HL-60/S4 treated with retinoic acid at 250 ng/mL for 4 days and 3 days (cell line): ENCODE measurements at regions not wholly inside any gene's neighbourhood (a gene's known extent, or its start where the extent isn't known, plus 50 kb on each side); places are given as distances from the start of the nearest gene placed in this dataset.

ENCODE experiments used
- in situ Hi-C: fragments of 300-500 bp; cut with MboI; formaldehyde crosslinking; loops from 2 replicates; pipeline ENCODE4 v1.7.0; 2022; ENCODE audit warnings: low sequenced_read_pairs

DNA sequence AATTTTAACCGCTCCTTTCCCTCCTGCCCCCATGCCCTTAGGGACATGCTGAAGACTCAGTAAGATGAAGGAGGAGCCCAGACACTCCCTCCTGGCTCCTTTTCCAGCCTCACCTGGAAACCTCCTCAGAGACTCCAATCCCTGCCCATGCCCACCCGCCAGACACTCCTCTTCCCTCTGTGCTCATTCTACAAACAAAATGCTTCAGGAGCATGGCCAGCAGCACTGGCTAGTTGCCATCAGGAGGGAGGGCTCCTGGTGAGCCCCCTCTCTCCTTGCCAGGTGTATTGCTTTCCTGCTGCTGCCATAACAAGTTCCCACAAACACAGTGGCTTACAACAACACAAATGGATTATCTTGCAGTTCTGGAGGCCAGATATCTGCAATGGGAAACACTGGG lies 126.1 kb downstream of the PSMG1 start:
- in situ Hi-C loops: no loop called here

DNA sequence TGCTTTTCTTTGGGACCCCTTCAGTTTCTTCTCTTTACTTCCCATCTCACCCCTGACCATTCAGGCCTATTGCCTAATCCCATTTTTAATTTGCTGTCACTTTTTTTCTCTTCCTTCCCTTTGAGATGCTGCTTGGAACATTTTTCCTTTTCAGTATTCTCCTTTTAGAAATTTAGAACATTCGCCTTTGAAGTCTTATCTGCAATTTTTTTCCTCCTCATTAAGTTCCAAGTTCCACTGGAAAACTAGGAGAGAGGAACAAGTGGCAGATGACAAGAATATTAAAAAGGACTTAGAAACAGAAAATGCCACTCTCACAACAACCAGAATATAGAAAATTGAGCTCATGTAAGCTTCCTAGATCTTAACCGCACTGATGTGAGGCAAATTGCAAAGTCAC lies 126.6 kb downstream of the PSMG1 start:
- in situ Hi-C loops: no loop called here

DNA sequence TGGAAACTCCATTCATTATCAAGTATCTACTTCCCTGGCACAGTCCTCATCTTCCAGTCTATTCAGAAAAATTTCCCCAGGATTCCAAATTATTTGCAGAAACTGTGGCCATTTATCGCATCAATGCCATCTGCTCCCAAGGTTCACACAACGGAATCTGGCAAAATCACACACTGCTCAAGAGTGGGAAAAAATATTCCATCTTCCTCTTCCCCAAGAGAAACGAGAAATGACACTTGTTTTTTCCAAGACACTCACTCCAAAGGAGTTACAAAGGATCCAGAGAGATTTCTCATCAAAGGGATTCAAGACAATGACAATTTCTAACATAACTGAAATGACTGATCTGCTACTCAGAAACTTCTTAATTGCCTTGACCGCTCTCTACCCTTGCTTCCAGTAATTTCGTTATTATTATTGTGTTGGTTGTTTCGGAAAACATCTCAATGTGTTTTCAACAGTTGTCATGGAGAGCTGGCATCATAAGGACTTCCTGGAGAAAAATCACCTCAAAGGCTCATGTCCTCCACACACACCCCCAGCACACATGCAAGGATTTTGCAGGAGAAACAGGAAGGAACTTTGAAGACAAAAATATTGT lies 128.0 kb downstream of the PSMG1 start:
- in situ Hi-C loops: no loop called here

DNA sequence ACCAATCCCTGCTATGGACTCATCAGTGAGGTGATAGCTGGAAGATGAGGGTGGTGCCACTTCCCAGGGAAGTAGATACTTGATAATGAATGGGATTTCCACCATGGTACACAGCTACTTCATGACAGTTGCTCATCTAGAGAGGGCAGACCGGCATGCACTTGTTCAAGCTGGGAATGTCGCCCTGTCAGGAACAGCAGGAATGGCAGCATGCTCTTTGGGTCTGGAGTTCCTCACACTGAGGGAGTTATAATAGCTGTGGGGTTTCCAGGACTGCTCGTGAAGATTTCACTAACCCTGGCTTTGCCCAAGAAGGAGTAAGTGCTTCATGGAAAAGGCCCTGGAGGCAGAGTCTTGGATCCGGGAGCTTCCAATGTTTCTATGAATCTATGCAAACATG lies 129.2 kb downstream of the PSMG1 start:
- in situ Hi-C loops: no loop called here

DNA sequence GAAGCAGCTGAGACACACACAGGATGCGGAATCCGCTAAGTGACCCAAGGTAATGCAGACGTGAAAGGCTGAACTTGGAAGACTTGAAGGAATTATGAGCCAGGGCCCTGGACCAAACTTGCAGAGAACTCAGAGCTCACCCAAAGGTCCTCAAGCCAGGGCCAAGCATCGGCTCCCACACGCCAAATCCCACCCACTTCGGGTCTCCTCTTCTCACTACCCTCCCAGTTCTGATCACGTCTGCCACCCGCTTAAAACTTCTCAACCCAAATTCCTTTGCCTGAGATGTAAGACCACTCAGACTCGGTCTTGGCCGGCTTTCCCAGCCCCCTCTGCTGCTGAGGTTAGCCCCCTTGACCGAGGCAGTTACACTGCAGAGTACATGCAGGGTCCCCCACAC lies 130.1 kb downstream of the PSMG1 start:
- in situ Hi-C loops: no loop called here

DNA sequence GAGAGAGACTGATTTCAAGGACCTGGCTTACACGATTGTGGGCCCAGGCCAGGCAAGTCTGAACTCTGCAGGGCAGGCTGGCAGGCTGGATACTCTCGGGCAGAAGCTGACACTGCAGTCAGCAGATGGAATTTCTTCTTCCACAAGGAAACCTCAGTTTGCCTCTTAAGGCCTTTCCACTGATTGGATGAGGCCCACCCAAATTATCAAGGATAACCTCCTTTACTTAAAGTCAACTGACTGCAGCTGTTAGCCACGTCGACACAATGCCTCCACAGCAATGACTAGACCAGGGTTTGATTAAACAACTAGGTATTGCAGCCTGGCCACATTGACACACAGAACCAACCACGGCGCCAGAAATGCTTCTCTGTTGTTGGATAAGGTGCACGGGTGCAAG lies 130.5 kb downstream of the PSMG1 start:
- in situ Hi-C loops: no loop called here

DNA sequence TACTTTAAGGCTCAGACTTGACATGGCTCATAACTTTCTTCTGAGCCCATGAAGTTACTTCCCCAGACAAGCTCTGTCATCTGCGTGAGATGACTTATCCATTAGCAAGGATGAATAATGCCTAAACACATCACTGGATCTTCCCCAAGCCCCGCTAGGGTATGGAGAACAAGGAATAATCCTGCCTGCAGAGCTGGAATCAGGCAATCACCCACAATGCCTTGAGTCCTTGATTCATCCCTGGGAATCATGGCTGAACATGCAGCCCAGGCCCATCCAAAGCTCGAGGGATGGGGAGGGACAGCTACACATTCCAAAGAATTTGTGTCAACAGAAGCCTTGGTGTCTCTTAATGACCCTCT lies 131.7 kb downstream of the PSMG1 start:
- in situ Hi-C loops: no loop called here

DNA sequence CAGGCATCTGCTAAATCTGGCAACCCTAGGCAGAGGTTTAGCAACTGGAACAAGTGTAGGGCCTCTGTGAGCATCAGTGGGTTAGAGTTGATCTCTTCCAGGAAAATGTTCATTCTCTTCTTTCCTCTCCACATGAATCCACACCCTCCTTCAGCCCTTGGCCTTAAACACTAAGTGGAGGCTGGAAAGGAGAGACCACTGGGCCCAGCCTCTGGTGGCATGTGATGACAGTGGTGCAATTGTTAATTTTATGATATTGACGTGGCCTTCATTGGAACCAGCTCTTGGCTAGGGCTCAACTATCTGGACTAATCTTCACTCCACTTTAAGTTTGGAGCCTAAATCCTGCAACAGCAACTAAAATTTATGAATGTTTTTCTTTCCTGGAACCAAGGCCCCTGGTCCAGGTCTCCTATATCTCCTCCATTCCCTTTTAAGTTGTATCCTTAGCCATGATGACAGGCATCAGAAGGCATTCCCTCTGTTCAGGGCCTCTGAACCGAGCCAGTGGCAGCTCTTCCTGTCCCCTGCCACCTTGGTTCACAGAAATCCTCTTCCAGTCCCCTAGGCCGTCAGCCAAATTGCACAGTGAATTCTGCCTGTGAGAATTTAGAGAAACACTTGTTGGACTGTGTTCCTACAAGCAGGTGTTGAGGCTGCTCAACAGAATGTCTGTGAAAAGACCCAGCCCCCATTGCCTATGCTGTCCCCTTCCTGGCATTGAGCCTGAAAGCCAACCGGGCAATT lies 132.2 kb downstream of the PSMG1 start:
- in situ Hi-C loops: no loop called here

DNA sequence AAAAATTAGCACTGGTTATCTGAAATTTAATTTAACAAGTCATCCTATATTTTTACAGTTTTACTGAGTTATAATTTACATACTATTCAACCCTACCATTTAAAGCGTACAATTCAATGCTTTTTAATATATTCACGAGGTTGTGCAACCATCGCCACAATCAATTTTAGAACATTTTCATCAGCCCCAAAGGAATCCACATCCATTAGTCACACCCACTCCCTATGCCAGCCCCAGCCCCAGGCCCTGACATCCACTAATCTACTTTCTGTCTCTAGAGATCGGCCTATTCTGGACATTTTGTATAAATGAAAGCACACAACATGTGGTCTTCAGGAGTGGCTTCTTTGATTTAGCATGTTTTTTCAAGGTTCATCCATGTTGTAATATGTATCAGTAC lies 134.7 kb downstream of the PSMG1 start:
- in situ Hi-C loops: no loop called here

DNA sequence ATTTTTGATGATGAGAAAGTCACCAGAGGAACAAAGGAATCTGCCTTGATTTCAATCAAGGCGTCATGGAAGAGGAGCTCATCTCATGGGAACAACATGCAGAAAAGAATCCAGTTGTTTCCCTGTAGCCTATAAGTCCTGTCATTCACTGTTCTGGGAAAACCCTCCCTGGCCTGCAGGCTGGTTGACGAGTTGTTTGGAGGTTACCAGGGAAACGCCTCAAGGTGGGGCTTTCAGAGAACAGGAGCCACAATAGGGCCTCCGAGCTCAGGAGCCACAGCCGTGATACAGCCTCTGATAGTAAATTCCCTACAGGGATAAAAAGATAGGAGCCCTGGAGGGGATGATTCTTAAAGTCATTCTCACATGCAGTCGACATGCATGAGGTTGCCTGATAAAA lies 135.2 kb downstream of the PSMG1 start:
- in situ Hi-C loops: no loop called here

DNA sequence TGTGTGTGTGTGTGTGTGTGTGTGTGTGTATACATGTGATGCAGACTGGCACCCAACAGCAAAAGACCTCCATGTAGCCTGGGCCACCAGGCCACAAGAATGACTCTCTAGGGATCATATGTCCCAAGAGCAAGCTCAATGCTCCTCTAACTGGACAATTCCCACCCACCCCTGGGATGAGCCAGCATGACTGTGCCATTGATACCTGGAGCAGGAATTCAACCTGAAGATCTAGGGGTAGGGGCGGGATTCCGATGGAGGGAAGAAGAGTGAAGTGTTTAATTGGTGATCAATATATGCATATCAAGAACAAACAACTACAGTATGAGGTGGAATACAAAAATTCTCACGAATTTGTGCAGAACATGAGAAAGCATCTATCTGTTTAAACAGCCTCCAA lies 136.2 kb downstream of the PSMG1 start:
- in situ Hi-C loops: no loop called here

DNA sequence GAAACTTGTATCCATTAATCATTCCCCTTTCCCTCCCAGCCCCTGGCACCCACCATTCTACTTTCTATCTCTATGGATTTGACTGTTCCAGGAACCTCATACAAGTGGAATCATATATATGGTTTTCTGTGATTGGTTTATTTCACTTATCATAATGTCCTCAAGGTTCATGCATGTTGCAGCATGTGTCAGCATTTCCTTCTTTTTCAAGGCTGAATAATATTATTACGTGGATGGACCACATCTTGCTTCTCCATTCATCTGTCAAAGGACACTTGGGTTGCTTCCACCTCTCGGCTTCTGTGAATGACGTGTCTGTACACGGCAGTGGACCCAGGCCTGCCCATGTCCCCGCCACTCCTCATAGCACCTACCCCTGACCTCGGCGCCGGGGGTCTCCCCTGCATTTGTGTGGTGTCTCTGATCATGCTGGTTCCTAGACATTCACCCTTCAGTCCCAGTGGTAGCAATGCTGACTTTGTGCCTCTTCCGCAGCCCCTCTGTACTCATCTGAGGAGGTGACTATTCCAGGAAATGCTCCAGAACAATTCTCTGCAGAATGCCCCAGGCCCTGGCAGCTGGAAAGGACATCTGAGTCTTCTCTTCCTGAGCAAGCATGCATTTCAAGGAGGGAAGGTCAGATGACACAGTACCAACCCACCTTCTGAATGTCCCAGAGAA lies 136.9 kb downstream of the PSMG1 start:
- in situ Hi-C loops: no loop called here

DNA sequence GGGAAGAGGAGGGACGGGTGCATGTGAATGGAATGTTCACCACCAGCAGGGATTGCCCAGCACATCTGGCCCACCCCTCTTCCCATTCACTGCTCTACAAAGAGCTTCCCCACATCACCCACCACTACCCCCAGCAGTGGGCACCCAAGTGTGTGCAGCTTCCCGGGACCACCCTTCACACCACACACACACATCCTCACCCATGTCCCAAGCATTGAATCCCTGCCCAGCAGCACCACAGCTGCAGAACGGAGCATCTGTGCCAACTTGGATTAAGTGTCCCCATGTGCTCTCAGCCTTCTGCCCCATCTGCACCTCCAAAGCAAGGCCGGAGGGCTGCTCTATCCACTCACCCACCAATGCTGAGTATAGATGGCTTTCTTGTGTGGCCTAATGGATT lies 141.4 kb downstream of the PSMG1 start:
- in situ Hi-C loops: no loop called here

DNA sequence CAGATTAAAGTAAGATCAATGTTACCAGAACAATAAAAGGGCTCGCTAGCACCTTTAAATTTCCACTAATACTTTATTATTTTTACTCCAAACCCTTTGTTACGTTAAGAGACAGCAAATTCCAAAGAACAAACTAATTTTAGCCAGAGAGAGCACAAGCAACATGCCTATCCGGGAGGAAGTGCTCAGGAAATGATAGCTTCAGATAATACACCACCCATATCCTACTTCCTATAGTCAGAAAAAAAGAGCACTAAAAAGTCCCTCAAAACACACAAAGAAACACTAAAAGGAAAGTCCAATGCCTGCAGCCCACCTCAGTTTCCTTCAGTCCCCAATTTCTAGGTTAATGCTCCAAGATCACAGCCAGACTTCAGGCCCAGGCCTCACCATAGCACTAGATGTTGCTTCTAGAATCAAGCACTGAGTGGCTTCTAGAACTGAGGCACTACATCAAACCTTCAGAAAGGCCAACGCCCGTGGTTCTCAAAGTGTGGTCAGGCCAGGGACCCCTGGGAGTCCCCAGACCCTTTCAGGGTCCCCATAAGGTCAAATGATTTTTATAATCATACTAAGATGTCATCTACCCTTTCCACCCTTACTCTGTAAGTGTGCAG lies 142.6 kb downstream of the PSMG1 start:
- in situ Hi-C loops: no loop called here

DNA sequence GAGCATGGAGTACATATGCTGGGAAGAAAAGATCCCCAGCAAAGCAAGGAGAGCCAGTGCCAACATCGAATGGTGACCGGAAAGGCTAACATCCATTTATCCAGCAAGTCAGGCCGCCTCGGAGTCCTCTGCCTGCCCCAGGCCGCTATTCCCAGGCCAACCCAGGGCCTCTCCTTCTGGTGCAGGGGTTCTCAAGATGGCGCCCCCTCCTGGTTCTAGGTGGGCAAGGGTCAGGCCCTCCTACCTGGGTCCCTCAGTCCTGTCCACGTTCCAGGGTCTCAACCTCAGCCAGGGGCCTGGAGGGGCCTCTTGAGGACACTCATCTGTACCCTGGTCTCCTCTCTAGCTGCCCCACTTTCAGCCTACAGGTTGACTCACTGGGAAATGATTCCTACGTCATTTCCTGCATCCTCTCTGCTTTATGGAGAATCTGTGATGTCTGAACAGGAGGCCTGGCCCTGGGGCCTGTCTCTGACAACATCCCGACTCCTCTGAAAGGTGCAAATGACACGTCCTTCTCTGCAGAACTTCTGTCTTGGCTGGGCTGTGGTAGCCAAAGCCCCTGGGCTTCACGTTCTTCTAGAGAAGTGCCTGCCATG lies 145.3 kb downstream of the PSMG1 start:
- in situ Hi-C loops: no loop called here

DNA sequence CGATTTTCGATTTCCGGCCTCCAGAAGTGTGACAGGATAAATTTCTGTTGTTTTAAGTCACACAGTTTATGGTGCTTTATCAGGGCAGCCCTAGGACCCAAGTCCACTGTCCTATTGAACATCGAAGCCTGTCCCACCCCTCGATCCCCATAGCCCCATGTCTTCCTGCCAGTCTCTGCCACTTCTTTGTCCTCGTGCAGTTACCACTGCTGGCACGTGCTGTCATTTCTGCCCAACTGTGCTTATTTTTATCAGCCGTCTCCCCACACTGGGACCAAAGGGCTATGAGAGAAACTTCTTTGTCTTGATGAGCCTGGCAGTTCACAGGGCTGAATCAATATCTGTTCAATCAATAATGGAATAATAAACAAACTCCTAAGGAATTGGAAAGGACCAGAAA lies 146.7 kb downstream of the PSMG1 start:
- in situ Hi-C loops: no loop called here

DNA sequence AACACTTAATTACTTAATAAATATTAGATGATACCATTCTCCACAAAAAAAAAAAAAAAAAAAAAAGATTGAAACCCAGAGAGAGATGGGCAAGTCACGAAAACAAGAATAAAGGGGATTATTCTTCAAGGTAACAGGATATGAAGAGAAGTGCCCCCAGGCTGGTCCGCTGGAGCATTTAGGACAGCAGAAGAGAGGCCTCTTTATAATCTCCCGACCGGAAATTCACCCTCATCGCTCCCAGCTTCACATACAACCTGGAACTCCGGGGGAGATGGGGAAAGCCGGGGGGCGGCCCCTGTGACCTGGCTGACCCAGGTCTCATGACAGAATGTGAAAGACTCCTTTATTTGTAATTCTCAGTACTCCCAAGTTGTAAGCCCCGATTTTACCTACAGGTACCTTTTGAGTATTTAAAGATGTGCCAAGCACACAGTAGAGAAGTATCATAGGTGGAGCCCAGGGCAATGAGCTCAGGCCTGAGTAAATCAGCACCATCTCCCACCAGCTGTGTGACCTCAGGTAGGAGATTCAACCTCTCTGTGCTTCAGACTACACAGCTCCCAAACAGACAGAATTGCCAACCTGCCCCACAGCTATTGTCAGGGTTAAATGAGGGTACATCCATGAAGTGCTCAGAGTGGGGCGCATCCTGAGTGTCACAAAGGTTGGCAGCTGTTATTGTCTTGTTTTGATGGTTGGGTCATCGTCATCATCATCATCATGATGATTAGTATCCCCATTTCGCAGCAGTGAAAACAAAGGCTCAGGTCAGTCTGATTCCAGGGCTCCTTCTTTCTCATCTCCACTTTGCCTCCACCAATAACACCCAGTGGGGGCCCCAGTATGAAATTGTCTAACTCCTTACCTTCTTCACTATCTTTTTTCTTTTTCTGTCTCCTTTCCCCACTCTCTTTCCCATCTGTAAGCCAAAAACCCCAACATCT lies 148.4 kb downstream of the PSMG1 start:
- in situ Hi-C loops: no loop called here

DNA sequence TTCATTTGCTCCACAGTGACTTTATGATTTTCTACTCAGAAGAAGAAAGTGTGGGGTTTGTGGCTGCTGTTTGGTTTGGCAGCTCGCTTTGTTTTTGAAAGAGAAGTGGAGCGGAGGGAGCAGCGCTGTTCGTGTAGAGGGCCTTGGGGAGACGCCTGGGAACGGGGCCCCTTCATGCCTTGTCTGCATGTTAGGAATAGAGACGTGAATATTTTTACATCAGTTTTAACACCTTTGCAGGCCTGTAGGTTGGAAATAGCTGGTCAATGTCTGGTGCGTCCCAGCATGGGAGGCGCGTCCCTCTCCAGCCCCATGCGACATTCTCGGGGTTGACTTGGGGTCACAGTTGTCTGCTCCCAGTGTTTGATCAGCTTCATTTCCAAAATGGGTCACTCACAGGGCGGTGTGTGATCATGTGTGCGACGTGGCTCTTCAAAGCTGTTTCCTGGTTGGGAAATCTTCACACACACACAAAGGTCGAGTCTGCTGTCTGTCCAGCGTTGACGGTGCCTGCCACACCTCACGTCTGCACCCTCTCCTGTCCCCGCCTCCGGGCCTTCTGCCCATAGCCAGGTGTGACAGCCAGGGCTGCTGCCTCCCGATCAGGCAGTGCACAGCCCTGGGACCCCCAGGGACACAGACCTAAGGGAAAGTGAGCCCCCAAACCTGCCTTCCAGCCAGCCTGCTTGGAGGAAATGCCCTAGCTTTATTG lies 149.2 kb downstream of the PSMG1 start:
- in situ Hi-C loops: no loop called here

DNA sequence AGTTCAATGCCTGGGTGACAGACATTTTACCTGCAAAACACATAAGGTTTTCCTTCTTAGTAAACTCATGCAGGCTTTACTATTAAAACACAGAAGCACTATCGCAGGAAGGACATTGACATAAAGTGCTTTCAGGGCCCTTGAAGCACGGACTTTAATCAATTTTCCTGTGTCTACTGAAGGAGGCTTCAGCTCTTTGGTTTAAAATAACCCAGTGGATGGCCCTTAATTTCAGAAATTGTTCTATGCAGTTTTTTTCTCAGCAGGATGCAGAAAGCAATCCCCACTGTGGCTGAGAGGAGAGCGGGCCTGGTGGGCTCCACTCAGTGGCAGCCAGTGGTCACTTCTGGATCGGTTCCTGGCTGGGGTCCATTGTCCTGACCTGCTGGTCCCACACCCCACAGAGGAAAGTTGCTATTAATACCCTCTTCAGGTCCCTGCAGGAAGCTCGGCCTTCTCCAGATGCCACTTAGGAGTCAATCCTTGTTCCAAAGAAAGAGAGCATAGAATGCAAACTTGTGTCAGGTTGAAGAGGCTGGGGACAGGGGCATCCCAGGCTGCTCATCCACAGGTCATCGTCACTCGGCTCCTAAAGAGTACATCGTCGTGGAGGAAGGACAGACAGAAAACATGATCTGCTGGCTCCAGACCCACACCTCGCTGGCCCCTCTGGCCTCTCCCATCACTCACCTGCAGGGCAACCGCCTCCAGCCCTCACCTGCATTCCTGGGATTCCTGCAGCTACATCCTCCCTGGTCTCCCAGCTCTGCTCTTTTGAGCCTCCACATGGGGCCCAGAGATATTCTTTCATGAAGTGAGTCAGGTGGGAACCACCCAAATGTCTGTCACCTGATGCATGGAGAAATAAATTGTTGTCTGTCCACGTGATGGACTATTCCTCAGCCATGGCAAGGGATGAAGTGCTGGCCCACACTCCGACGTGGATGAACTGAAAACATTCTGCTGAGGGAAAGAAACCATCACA lies 153.1 kb downstream of the PSMG1 start:
- in situ Hi-C loops: no loop called here
